Smooth muscle cell (in vitro differentiated cells): ENCODE measurements at regions not wholly inside any gene's neighbourhood (a gene's known extent, or its start where the extent isn't known, plus 50 kb on each side); places are given as distances from the start of the nearest gene placed in this dataset.

Source experiments
- DNase-seq: peaks from one replicate; lab custom pipeline; 2025; ENCODE audit not compliant: unreplicated experiment; lab: John Stamatoyannopoulos, UW
- H2AFZ ChIP-seq: fragments of 200-600 bp; sonication (generic); 2 replicates; pipeline ENCODE4 v1.6.0; 2016; ENCODE audit warnings: antibody characterized with exemption, low read depth, mild to moderate bottlenecking
- H3F3A ChIP-seq: fragments of 200-600 bp; sonication (generic); 2 replicates; pipeline ENCODE4 v1.6.0; 2017; ENCODE audit warnings: antibody characterized with exemption, low read depth
- H3K27ac ChIP-seq: fragments of 200-600 bp; sonication (generic); 2 replicates; pipeline ENCODE4 v1.5.1; 2016; ENCODE audit warnings: low read depth, mild to moderate bottlenecking
- H3K27me3 ChIP-seq: fragments of 200-600 bp; sonication (generic); 2 replicates; pipeline ENCODE4 v1.6.1; 2016; ENCODE audit warnings: low read depth, mild to moderate bottlenecking
- H3K36me3 ChIP-seq: fragments of 200-600 bp; sonication (generic); 2 replicates; pipeline ENCODE4 v1.5.1; 2016; ENCODE audit warnings: low read depth
- H3K4me1 ChIP-seq: fragments of 200-600 bp; sonication (generic); 2 replicates; pipeline ENCODE4 v1.5.1; 2016; ENCODE audit warnings: low read depth
- H3K4me2 ChIP-seq: fragments of 200-600 bp; sonication (generic); 2 replicates; pipeline ENCODE4 v1.6.0; 2016; ENCODE audit warnings: mild to moderate bottlenecking
- H3K4me3 ChIP-seq: fragments of 200-600 bp; sonication (generic); 2 replicates; pipeline ENCODE4 v1.5.1; 2016; ENCODE audit warnings: mild to moderate bottlenecking
- H3K79me2 ChIP-seq: fragments of 200-600 bp; sonication (generic); 2 replicates; pipeline ENCODE4 v1.6.0; 2016; ENCODE audit warnings: low read depth, mild to moderate bottlenecking
- H3K9ac ChIP-seq: fragments of 200-600 bp; sonication (generic); 2 replicates; pipeline ENCODE4 v1.6.0; 2016; ENCODE audit warnings: low read depth
- H3K9me3 ChIP-seq: fragments of 200-600 bp; sonication (generic); replicated peaks from 2 replicates; pipeline ENCODE4 v1.5.1; 2016; ENCODE audit warnings: low read depth
- H4K20me1 ChIP-seq: fragments of 200-600 bp; sonication (generic); 2 replicates; pipeline ENCODE4 v1.6.0; 2016; ENCODE audit warnings: low read depth
- WGBS: methylation state at CpG from one replicate; pipeline ENCODE4 v1.1.7; 2016; ENCODE audit warnings: low lambda C conversion rate; 5-methylcytosine and 5-hydroxymethylcytosine counted together
- TF ChIP-seq, protein P1 (sequence below): fragments of 200-600 bp; sonication (generic); IDR thresholded peaks from 2 replicates; pipeline ENCODE4 v1.5.1; 2017; ENCODE audit warnings: borderline replicate concordance, mild to moderate bottlenecking, antibody characterized with exemption; ENCODE audit not compliant: insufficient read depth, poor library complexity, severe bottlenecking

DNA sequence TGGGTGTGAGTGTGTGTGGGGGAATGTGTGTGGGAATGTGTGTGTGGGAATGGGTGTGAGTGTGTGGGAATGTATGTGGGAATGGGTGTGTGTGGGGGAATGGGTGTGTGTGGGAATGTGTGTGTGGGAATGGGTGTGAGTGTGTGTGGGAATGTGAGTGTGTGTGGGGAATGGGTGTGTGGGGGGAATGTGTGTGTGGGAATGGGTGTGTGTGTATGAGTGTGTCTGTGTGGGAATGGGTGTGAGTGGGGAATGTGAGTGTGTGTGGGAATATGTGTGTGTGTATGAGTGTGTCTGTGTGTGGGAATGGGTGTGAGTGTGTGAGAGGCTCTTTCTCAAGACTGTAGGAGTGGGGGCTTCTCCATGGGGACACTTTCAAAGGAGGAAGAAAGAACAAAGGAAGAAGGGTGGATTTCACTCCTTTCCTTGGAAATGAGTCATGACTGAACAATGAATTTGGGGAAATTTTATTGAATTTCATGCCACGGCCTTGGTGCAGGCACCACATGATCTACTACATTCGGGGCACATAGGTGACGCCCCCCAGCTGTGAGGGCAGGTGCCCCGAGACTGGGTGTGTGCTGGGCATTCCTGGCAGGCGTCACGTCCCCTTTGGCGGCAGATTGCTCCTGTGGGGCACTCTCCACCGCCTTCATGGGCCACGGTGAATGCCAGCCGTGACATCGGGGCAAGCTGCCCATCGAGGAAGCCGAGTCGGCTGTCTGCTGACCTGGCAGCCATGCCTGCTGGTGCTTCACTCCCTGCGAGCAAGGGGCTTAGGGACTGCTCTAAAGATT is 88.8 kb upstream of the INSIG1 start:
- TF ChIP-seq, protein P1, sequence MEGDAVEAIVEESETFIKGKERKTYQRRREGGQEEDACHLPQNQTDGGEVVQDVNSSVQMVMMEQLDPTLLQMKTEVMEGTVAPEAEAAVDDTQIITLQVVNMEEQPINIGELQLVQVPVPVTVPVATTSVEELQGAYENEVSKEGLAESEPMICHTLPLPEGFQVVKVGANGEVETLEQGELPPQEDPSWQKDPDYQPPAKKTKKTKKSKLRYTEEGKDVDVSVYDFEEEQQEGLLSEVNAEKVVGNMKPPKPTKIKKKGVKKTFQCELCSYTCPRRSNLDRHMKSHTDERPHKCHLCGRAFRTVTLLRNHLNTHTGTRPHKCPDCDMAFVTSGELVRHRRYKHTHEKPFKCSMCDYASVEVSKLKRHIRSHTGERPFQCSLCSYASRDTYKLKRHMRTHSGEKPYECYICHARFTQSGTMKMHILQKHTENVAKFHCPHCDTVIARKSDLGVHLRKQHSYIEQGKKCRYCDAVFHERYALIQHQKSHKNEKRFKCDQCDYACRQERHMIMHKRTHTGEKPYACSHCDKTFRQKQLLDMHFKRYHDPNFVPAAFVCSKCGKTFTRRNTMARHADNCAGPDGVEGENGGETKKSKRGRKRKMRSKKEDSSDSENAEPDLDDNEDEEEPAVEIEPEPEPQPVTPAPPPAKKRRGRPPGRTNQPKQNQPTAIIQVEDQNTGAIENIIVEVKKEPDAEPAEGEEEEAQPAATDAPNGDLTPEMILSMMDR = no peak
- Histone ChIP-seq H2AFZ (no peak overlapping the region), H3K36me3 (no peaks in the 10 kb centered on the region), H3K79me2 (no peaks in the 10 kb centered on the region), H3F3A (no peaks in the 10 kb centered on the region), H3K27me3 (no peaks in the 10 kb centered on the region), H3K4me2 (no peak overlapping the region), H3K9ac (no peak overlapping the region), H4K20me1 (no peaks in the 10 kb centered on the region), H3K4me3 (no peak overlapping the region), H3K27ac (peak overlapping the region; percentile 46), H3K4me1 (no peaks in the 10 kb centered on the region), H3K9me3 (no peaks in the 10 kb centered on the region)
- no peak for DNase-seq
- WGBS = 86% methylated on average over 15 of the region's 15 CpGs

DNA sequence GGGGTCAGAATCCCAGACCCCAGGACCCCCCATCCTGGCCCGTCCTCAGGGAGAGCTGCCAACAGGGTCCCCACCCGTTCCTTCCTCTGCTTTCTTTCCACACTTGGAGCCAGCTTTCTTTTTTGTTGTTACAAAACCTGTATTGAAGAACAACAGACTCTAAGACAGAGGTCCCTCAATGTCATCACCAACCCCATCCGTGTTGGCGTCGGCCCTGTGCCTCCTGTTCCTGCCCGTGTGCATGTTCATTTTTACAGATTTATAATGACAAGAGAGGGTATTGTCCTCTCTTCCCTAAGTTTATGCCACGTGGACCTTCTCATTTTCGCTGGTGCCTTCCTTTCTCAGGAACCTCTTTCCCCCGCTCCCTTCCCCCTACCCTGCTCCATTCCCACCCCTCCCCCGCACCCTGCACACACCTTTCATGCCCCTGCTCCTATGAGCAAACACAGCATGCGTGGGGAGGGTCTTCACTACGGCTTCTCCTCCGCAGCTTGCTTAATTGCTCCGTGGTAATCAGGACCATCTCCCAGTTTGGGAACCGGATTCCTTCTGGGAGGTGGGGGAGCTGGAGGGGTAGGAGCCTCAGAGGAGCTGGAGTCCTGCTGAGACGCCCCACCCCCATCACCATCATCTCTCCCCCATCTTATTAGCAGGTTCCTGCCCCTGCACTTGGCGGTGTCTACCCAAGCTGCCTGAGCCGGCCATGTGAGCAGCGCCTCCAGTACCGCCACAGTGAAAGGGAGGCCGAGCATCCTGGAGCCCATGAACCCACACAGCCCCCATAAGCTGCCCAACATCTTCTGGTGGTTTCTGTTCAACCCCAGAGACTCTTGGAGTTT is 88.0 kb upstream of the INSIG1 start:
- H3K27ac ChIP-seq = no peak overlapping the region

DNA sequence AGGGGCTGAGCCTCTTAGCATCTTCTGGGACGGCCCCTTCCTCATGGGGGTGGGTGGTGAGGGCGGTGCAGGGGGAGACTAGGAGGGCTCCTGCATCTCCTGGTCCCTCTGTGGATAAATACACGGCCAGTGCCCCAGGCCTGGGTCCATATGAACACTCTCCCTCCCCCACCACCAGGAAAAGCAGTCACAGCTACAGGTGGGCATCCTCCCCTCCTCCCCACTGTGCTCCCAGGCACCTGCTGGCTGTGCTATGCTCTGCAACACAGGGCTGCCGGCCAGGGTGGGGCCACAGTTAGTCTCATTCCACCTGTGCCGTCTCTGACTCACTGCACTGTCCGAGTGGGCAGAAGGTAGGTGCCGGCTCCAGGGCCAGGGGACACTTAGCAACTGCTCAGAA is 87.3 kb upstream of the INSIG1 start:
- TF ChIP-seq, protein P1 = no peak
- no peak overlapping the region for H3K4me2 ChIP-seq
- no peaks in the 10 kb centered on the region for H3K4me1 ChIP-seq
- H3K9me3 ChIP-seq = no peaks in the 10 kb centered on the region
- H3K27ac ChIP-seq = no peak overlapping the region
- no peak overlapping the region for H2AFZ ChIP-seq
- no peaks in the 10 kb centered on the region for H3F3A ChIP-seq
- no peak overlapping the region for H3K9ac ChIP-seq
- no peaks in the 10 kb centered on the region for H3K36me3 ChIP-seq
- 78% methylated on average over 7 of the region's 7 CpGs for whole genome bisulfite sequencing
- DNase-seq = no peak
- H3K27me3 ChIP-seq = no peaks in the 10 kb centered on the region
- no peak overlapping the region for H3K4me3 ChIP-seq
- no peaks in the 10 kb centered on the region for H3K79me2 ChIP-seq
- no peaks in the 10 kb centered on the region for H4K20me1 ChIP-seq

More for the DNA sequence above, 88.0 kb upstream of the INSIG1 start:
- Histone ChIP-seq H3K4me1 (no peaks in the 10 kb centered on the region), H3F3A (no peaks in the 10 kb centered on the region), H3K4me2 (no peak overlapping the region), H2AFZ (no peak overlapping the region), H4K20me1 (no peaks in the 10 kb centered on the region), H3K4me3 (no peak overlapping the region), H3K9me3 (no peaks in the 10 kb centered on the region), H3K79me2 (no peaks in the 10 kb centered on the region), H3K9ac (no peak overlapping the region), H3K27me3 (no peaks in the 10 kb centered on the region), H3K36me3 (no peaks in the 10 kb centered on the region)
- WGBS = 74% methylated on average over 21 of the region's 21 CpGs
- DNase-seq = no peak
- TF ChIP-seq, protein P1 = no peak
